Prostate gland (tissue), 2 donors: ENCODE measurements at regions not wholly inside any gene's neighbourhood (a gene's known extent, or its start where the extent isn't known, plus 50 kb on each side); places are given as distances from the start of the nearest gene placed in this dataset.

Experiments used
- DNase-seq: peaks from one replicate; pipeline ENCODE4 v3.0.0-alpha.2; 2019; ENCODE audit warnings: low spot score
- H3K27ac ChIP-seq, 2 donors: fragments of 200-600 bp; sonication (generic); 2 replicates each; pipeline ENCODE4 v1.5.1; 2017 to 2019
- H3K27me3 ChIP-seq: fragments of 200-600 bp; sonication (generic); replicated peaks from 2 replicates; pipeline ENCODE4 v1.5.1; 2019; ENCODE audit not compliant: insufficient read depth
- H3K36me3 ChIP-seq, 2 donors: fragments of 200-600 bp; sonication (generic); 1 replicate in 1 of 2; 2 replicates in 1 of 2; pipeline versions ENCODE4 v1.5.1 to v1.8.1; 2017 to 2019
- H3K4me1 ChIP-seq: fragments of 200-600 bp; sonication (generic); replicated peaks from 2 replicates; pipeline ENCODE4 v1.5.1; 2019
- H3K4me3 ChIP-seq, 2 donors: fragments of 200-600 bp; sonication (generic); 2 replicates each; pipeline ENCODE4 v1.5.1; 2017 to 2019
- H3K9me3 ChIP-seq: fragments of 200-600 bp; sonication (generic); 2 replicates; pipeline ENCODE4 v1.5.1; 2017
- CTCF ChIP-seq, 4 experiments: fragments of 200-600 bp in 2 of 4; fragments of 450-650 bp in 2 of 4; sonication (generic) in 2 of 4; IDR thresholded peaks; 1 replicate in 3 of 4; 2 replicates in 1 of 4; pipeline ENCODE4 v1.5.1; 2016 to 2019; ENCODE audit warnings: antibody characterized with exemption in 4 of 4, mild to moderate bottlenecking in 2 of 4, moderate library complexity in 2 of 4
- POLR2A ChIP-seq: fragments of 450-650 bp; IDR thresholded peaks from one replicate; pipeline ENCODE4 v1.6.1; 2016; ENCODE audit warnings: antibody characterized with exemption, mild to moderate bottlenecking
- POLR2AphosphoS5 ChIP-seq: sonication (generic); formaldehyde crosslinking; IDR thresholded peaks from one replicate; pipeline ENCODE4 v1.6.1; 2017; ENCODE audit warnings: antibody characterized with exemption
- WGBS: methylation state at CpG from one replicate; pipeline ENCODE4 v1.1.5; 2018; 5-methylcytosine and 5-hydroxymethylcytosine counted together
- intact Hi-C: fragments of 100-400 bp; cut with DNase I; formaldehyde crosslinking; loops from one replicate; pipeline ENCODE4 v1.14.2; 2022

DNA sequence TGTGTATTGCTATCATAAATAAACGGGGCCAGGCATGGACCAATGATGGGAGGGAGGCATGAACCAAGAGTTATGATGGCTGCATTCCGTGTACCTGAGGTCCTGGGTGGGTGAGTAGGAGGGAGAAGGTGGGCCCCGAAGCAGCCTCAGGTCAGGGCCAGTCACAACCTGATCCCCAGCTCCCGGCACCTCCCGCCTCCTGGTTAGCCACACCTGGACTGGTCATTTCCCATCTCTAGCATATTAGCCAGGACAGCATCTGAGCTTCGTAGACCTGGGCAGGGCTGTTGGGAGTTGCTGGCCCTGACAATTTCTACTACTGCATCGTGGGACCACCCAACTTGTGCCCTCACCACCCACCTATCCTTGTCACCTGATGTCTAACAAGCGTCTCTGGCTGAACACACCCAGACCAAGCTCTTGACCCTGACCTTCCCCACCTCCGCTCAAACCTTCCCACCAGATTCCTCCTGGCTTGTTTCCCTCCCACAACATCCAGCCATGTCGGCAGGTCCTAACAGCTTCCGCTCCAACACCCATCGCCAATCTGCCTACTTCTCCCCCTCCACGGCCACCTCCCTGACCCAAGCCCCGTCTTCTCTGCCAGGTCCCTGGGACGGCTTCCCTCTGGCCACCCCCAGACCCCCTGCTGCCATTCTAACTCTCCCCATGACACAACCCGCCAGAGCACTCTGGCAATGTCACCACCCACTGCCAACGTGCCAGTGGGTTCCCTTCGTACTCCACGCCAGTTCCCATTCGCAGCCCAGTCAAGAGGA lies 133.8 kb upstream of the IQSEC1 start:
- WGBS: 76% methylated on average over 20 of the region's 20 CpGs
- Histone ChIP-seq H3K27ac (no peak overlapping the region), H3K27me3 (peaks cover 5% of the 10 kb centered on the region), H3K36me3 (no peaks in the 10 kb centered on the region), H3K9me3 (no peaks in the 10 kb centered on the region), H3K4me3 (no peak overlapping the region), H3K4me1 (no peaks in the 10 kb centered on the region)
- no peak for DNase-seq
- intact Hi-C loops: no loop called here
- no peak for TF ChIP-seq CTCF (IDR thresholded peaks at IDR 0.05)
- TF ChIP-seq POLR2A: no peak
- no peak for TF ChIP-seq POLR2AphosphoS5

DNA sequence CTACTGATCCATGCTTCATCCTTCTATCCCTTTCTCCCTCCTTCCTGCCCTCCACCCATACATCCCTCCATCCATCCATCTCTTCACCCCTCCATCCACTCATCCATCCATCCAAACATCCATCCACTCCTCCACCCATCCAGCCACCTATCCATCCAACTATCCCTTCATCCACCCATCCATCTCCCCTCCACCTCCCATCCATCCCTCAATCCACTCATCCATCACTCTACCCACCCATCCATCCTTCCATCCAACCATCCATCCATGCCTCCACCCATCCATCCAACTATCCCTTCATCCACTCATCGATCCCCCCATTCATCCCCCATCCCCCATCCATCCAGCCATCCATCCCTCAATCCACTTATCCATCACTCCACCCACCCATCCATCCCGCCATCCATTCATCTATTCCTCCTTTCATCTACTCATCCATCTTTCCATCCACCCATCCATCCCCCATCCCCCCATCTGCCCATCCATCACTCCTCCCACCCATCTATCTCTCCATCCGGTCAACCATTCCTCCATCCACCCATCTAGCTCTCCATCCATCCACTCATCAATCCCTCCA lies 132.4 kb upstream of the IQSEC1 start:
- 99% methylated on average over 3 of the region's 3 CpGs for WGBS
- Histone ChIP-seq H3K36me3 (no peaks in the 10 kb centered on the region), H3K4me3 (no peak overlapping the region), H3K27ac (no peak overlapping the region), H3K9me3 (no peaks in the 10 kb centered on the region), H3K27me3 (peaks cover 5% of the 10 kb centered on the region), H3K4me1 (no peaks in the 10 kb centered on the region)
- DNase-seq: no peak
- TF ChIP-seq POLR2A: no peak
- no peak for TF ChIP-seq POLR2AphosphoS5
- TF ChIP-seq CTCF (IDR thresholded peaks at IDR 0.05): no peak
- intact Hi-C loops: no loop called here

DNA sequence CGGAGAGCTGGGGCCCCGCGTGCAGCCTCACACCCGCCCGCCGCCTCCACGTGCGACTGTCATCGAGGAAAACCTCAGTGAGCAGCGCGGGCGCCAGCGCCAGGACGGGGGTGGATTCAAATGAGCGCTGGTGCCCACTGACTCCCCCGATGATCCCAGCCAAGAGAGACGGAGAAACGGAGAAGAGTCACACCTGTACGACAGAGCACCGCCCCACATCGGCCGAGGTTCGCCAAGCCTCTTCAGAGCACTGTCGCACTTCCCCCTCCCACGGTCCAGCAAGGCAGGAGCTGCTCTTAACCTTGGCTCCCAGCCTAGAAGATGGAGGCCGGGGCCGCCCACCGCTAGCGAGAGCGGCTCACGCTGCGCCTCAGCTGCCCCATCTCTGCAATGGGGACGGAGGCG lies 130.9 kb upstream of the IQSEC1 start:
- H3K9me3 ChIP-seq: no peaks in the 10 kb centered on the region
- H3K4me1 ChIP-seq: no peaks in the 10 kb centered on the region
- H3K4me3 ChIP-seq: no peak overlapping the region
- H3K27ac ChIP-seq: no peak overlapping the region
- no peak for DNase-seq
- H3K27me3 ChIP-seq: peaks cover 5% of the 10 kb centered on the region
- intact Hi-C loops: no loop called here
- no peak for TF ChIP-seq POLR2AphosphoS5
- no peak for TF ChIP-seq POLR2A
- no peak for TF ChIP-seq CTCF (IDR thresholded peaks at IDR 0.05)
- 16% methylated on average over 32 of the region's 34 CpGs for WGBS
- H3K36me3 ChIP-seq: no peaks in the 10 kb centered on the region

GRCh38 chr3:13203398-13204176 lies 130.4 kb upstream of the IQSEC1 start:
- DNase-seq: no peak
- peaks cover 5% of the 10 kb centered on the region for H3K27me3 ChIP-seq
- H3K36me3 ChIP-seq: no peaks in the 10 kb centered on the region
- TF ChIP-seq POLR2A (no peak), CTCF (IDR thresholded peaks at IDR 0.05) (no peak), POLR2AphosphoS5 (no peak)
- H3K27ac ChIP-seq: no peak overlapping the region
- intact Hi-C loops: no loop called here
- 83% methylated on average over 16 of the region's 22 CpGs for WGBS
- H3K9me3 ChIP-seq: no peaks in the 10 kb centered on the region
- no peaks in the 10 kb centered on the region for H3K4me1 ChIP-seq
- H3K4me3 ChIP-seq: no peak overlapping the region
